H1 (cell line): ENCODE measurements at regions not wholly inside any gene's neighbourhood (a gene's known extent, or its start where the extent isn't known, plus 50 kb on each side); places are given as distances from the start of the nearest gene placed in this dataset.

Experiments used
- CTCF ChIA-PET: fragments of 300-600 bp; sonication (Branson Sonifier 250); formaldehyde crosslinking; loops from one replicate; lab custom pipeline; 2021; ENCODE audit not compliant: partially characterized antibody; lab: Charles Lee
- POLR2A ChIA-PET: fragments of 300-600 bp; sonication (Branson Sonifier 250); formaldehyde crosslinking; loops from one replicate; lab custom pipeline; 2021; ENCODE audit warnings: inconsistent platforms; ENCODE audit not compliant: partially characterized antibody; lab: Charles Lee
- DNase-seq, 2 experiments: peaks; one replicate each; pipeline versions ENCODE4 v3.0.0 to v3.0.0-alpha.2; 2010 to 2022; ENCODE audit warnings: low spot score in 2 of 2, low read depth in 1 of 2, mixed read lengths in 1 of 2
- FAIRE-seq: peaks from 2 replicates; lab custom pipeline; 2011; peaks lifted over from hg19 to GRCh38; lab: Jason Lieb, UNC
- H2AFZ ChIP-seq: 2 replicates; pipeline ENCODE4 v1.8.1; 2012; ENCODE audit warnings: low read length, inconsistent platforms
- H2AK5ac ChIP-seq: 2 replicates; pipeline ENCODE4 v1.6.1; 2013; ENCODE audit warnings: low read depth, low read length
- H2BK120ac ChIP-seq: replicated peaks from 2 replicates; pipeline ENCODE3; 2013; ENCODE audit warnings: low read depth, low read length, inconsistent platforms
- H2BK12ac ChIP-seq: 2 replicates; pipeline ENCODE4 v1.6.1; 2013; ENCODE audit warnings: low read depth, low read length
- H2BK15ac ChIP-seq: 2 replicates; pipeline ENCODE4 v1.6.1; 2013; ENCODE audit warnings: low read length
- H2BK20ac ChIP-seq: 2 replicates; pipeline ENCODE4 v1.6.1; 2013; ENCODE audit warnings: low read length
- H2BK5ac ChIP-seq: 2 replicates; pipeline ENCODE4 v1.6.1; 2013; ENCODE audit warnings: low read depth, low read length
- H3K14ac ChIP-seq: 2 replicates; pipeline ENCODE4 v1.6.1; 2013; ENCODE audit warnings: inconsistent platforms; ENCODE audit not compliant: insufficient read length
- H3K18ac ChIP-seq: 2 replicates; pipeline ENCODE4 v1.6.1; 2013; ENCODE audit warnings: low read length; ENCODE audit errors: extremely low read depth
- H3K23ac ChIP-seq: 2 replicates; pipeline ENCODE4 v1.6.1; 2013; ENCODE audit warnings: inconsistent platforms; ENCODE audit not compliant: insufficient read length
- H3K23me2 ChIP-seq: 2 replicates; pipeline ENCODE4 v1.6.1; 2013; ENCODE audit warnings: low read depth, low read length
- H3K27ac ChIP-seq: 2 replicates; pipeline ENCODE4 v1.6.1; 2011; ENCODE audit warnings: low read depth, low read length, inconsistent platforms
- H3K27me3 ChIP-seq, 4 experiments: replicated peaks in 1 of 4; 1 replicate in 1 of 4; 2 replicates in 3 of 4; pipeline versions ENCODE4 v1.6.1 to v1.8.1; 2011 to 2013; ENCODE audit warnings: low read length in 3 of 4, mild to moderate bottlenecking in 3 of 4, inconsistent platforms in 2 of 4, mixed read lengths in 2 of 4, moderate library complexity in 1 of 4; ENCODE audit not compliant: control insufficient read depth in 3 of 4, insufficient read depth in 3 of 4; ENCODE audit errors: extremely low read depth in 1 of 4
- H3K36me3 ChIP-seq, 4 experiments: 2 replicates each; pipeline versions ENCODE4 v1.6.1 to v1.8.1; 2011 to 2013; ENCODE audit warnings: mild to moderate bottlenecking in 4 of 4, low read length in 3 of 4, moderate library complexity in 2 of 4, control low read depth in 1 of 4, inconsistent platforms in 1 of 4; ENCODE audit not compliant: insufficient read depth in 4 of 4, control insufficient read depth in 2 of 4
- H3K4ac ChIP-seq: replicated peaks from 2 replicates; pipeline ENCODE3; 2013; ENCODE audit warnings: low read length, low read depth, mixed read lengths, inconsistent platforms; ENCODE audit not compliant: insufficient read length
- H3K4me1 ChIP-seq, 4 experiments: replicated peaks in 1 of 4; 1 replicate in 1 of 4; 2 replicates in 3 of 4; pipeline versions ENCODE4 v1.6.1 to v1.8.1; 2011 to 2013; ENCODE audit warnings: low read length in 3 of 4, inconsistent platforms in 2 of 4, mixed read lengths in 1 of 4; ENCODE audit not compliant: insufficient read depth in 4 of 4, control insufficient read depth in 3 of 4
- H3K4me2 ChIP-seq, 2 experiments: 2 replicates each; pipeline versions ENCODE4 v1.6.1 to v1.8.1; 2011 to 2013; ENCODE audit warnings: low read depth in 2 of 2, low read length in 2 of 2, control low read depth in 1 of 2, inconsistent platforms in 1 of 2, mild to moderate bottlenecking in 1 of 2; ENCODE audit not compliant: insufficient read depth in 1 of 2
- H3K4me3 ChIP-seq, 4 experiments: fragments of 200-600, 300-600 bp in 1 of 4; sonication (generic), shearing (Covaris generic), sonication (Bioruptor Twin) in 1 of 4; 2 replicates each; pipeline versions ENCODE4 v1.5.1 to v1.8.1; 2011 to 2016; ENCODE audit warnings: low read length in 4 of 4, low read depth in 3 of 4, control low read depth in 2 of 4, inconsistent platforms in 2 of 4, mild to moderate bottlenecking in 2 of 4, mixed read lengths in 1 of 4, moderate library complexity in 1 of 4; ENCODE audit not compliant: insufficient read depth in 2 of 4; ENCODE audit errors: extremely low read depth in 1 of 4
- H3K56ac ChIP-seq: replicated peaks from 2 replicates; pipeline ENCODE3; 2013; ENCODE audit warnings: low read depth, mild to moderate bottlenecking, mixed read lengths, low read length, inconsistent platforms; ENCODE audit not compliant: insufficient read length
- H3K79me1 ChIP-seq: 2 replicates; pipeline ENCODE4 v1.6.1; 2013; ENCODE audit warnings: low read depth, low read length, control low read depth
- H3K79me2 ChIP-seq, 2 experiments: 2 replicates each; pipeline versions ENCODE4 v1.6.1 to v1.8.1; 2012 to 2013; ENCODE audit warnings: low read length in 2 of 2, mild to moderate bottlenecking in 2 of 2, inconsistent platforms in 1 of 2; ENCODE audit not compliant: insufficient read depth in 2 of 2, control insufficient read depth in 1 of 2
- H3K9ac ChIP-seq, 4 experiments: replicated peaks in 1 of 4; 1 replicate in 1 of 4; 2 replicates in 3 of 4; pipeline versions ENCODE4 v1.6.1 to v1.8.1; 2011 to 2013; ENCODE audit warnings: low read depth in 3 of 4, low read length in 3 of 4, control low read depth in 2 of 4, mild to moderate bottlenecking in 2 of 4, moderate library complexity in 2 of 4, inconsistent platforms in 1 of 4; ENCODE audit errors: extremely low read depth in 1 of 4
- H3K9me3 ChIP-seq, 2 experiments: 2 replicates each; pipeline versions ENCODE4 v1.6.1 to v1.8.1; 2012 to 2013; ENCODE audit warnings: mild to moderate bottlenecking in 2 of 2, moderate library complexity in 2 of 2, control low read depth in 1 of 2, inconsistent platforms in 1 of 2, low read depth in 1 of 2, low read length in 1 of 2, mixed read lengths in 1 of 2; ENCODE audit not compliant: insufficient read depth in 2 of 2
- H4K20me1 ChIP-seq, 2 experiments: replicated peaks in 1 of 2; 2 replicates each; pipeline versions ENCODE3 to v1.8.1; 2011 to 2013; ENCODE audit warnings: inconsistent platforms in 2 of 2, low read length in 2 of 2, mild to moderate bottlenecking in 1 of 2; ENCODE audit not compliant: insufficient read depth in 2 of 2, control insufficient read depth in 1 of 2
- H4K5ac ChIP-seq: 2 replicates; pipeline ENCODE4 v1.6.1; 2013; ENCODE audit warnings: low read length, low read depth, mixed read lengths, inconsistent platforms; ENCODE audit not compliant: insufficient read length
- H4K8ac ChIP-seq: 2 replicates; pipeline ENCODE4 v1.8.0; 2013; ENCODE audit warnings: mild to moderate bottlenecking, moderate library complexity, low read length, inconsistent platforms; ENCODE audit not compliant: insufficient read depth; ENCODE audit errors: extremely low read depth
- H4K91ac ChIP-seq: replicated peaks from 2 replicates; pipeline ENCODE3; 2013; ENCODE audit warnings: low read length, mixed read lengths, inconsistent platforms; ENCODE audit not compliant: insufficient read length
- ASH2L ChIP-seq: fragments of 200-600, 300-600 bp; sonication (generic); IDR thresholded peaks from one replicate; pipeline ENCODE4 v1.7.1; 2017; ENCODE audit warnings: low read length
- EP300 ChIP-seq, 2 experiments: IDR thresholded peaks; 1 replicate in 1 of 2; 2 replicates in 1 of 2; pipeline ENCODE4 v1.6.1; 2011 to 2012; ENCODE audit warnings: low read depth in 2 of 2, low read length in 2 of 2, mild to moderate bottlenecking in 2 of 2, borderline replicate concordance in 1 of 2, inconsistent platforms in 1 of 2, moderate library complexity in 1 of 2
- GABPA ChIP-seq: IDR thresholded peaks from 2 replicates; pipeline ENCODE4 v1.6.1; 2011; ENCODE audit warnings: mild to moderate bottlenecking, low read length, moderate library complexity, borderline replicate concordance; ENCODE audit not compliant: insufficient read depth
- GTF2F1 ChIP-seq: IDR thresholded peaks from 2 replicates; pipeline ENCODE4 v1.6.1; 2012; ENCODE audit warnings: low read depth, low read length, improper control_type of control experiment, borderline replicate concordance
- JUN ChIP-seq: IDR thresholded peaks from 2 replicates; pipeline ENCODE4 v1.6.1; 2011; ENCODE audit warnings: low read depth, mild to moderate bottlenecking, improper control_type of control experiment, low read length
- KDM1A ChIP-seq: fragments of 200-600, 300-600 bp; sonication (generic); IDR thresholded peaks from 2 replicates; pipeline ENCODE4 v1.7.1; 2016; ENCODE audit warnings: mild to moderate bottlenecking, low read length, borderline replicate concordance
- KDM4A ChIP-seq: IDR thresholded peaks from one replicate; pipeline ENCODE4 v1.7.1; 2012; ENCODE audit warnings: low read depth, mild to moderate bottlenecking, moderate library complexity, low read length, inconsistent platforms; ENCODE audit not compliant: severe bottlenecking
- KDM5A ChIP-seq: fragments of 200-600 bp; IDR thresholded peaks from 2 replicates; pipeline ENCODE4 v1.7.1; 2012; ENCODE audit warnings: mild to moderate bottlenecking, low read length, inconsistent platforms, mixed read lengths
- MAFK ChIP-seq: IDR thresholded peaks from 2 replicates; pipeline ENCODE4 v1.6.1; 2012; ENCODE audit warnings: low read depth, mild to moderate bottlenecking, improper control_type of control experiment, low read length
- POLR2AphosphoS5 ChIP-seq: IDR thresholded peaks from 2 replicates; pipeline ENCODE4 v1.6.1; 2011; ENCODE audit warnings: low read depth, low read length
- SAP30 ChIP-seq: fragments of 300-600 bp; sonication (generic); IDR thresholded peaks from 2 replicates; pipeline ENCODE4 v1.7.1; 2012; ENCODE audit warnings: low read length, moderate library complexity, mild to moderate bottlenecking, inconsistent platforms; ENCODE audit not compliant: insufficient read depth, insufficient replicate concordance
- SP4 ChIP-seq: IDR thresholded peaks from 2 replicates; pipeline ENCODE4 v1.6.1; 2012; ENCODE audit warnings: low read length, inconsistent platforms
- SRF ChIP-seq: IDR thresholded peaks from 2 replicates; pipeline ENCODE4 v1.6.1; 2011; ENCODE audit warnings: mild to moderate bottlenecking, low read depth, low read length, moderate library complexity
- TCF12 ChIP-seq: IDR thresholded peaks from 2 replicates; pipeline ENCODE4 v1.6.1; 2011; ENCODE audit warnings: low read depth, mild to moderate bottlenecking, low read length
- TEAD4 ChIP-seq: IDR thresholded peaks from 2 replicates; pipeline ENCODE4 v1.6.1; 2012; ENCODE audit warnings: low read depth, low read length, inconsistent platforms, mixed read lengths
- USF2 ChIP-seq: IDR thresholded peaks from 2 replicates; pipeline ENCODE4 v1.6.1; 2011; ENCODE audit warnings: low read length, improper control_type of control experiment

- Histone ChIP-seq H3K27me3 (no peaks in the 10 kb centered on the region), H2BK120ac (no peak overlapping the region), H3K4me3 (no peak overlapping the region), H2BK20ac (no peak overlapping the region), H2BK12ac (no peak overlapping the region), H2AFZ (no peak overlapping the region), H4K20me1 (no peaks in the 10 kb centered on the region), H3K9ac (no peak overlapping the region), H3K23ac (no peak overlapping the region), H4K8ac (no peak overlapping the region), H2AK5ac (no peak overlapping the region), H2BK15ac (no peak overlapping the region), H3K18ac (no peak overlapping the region), H3K27ac (no peak overlapping the region), H3K4me1 (no peaks in the 10 kb centered on the region), H4K91ac (no peak overlapping the region), H3K4me2 (no peak overlapping the region), H3K56ac (no peak overlapping the region), H2BK5ac (no peak overlapping the region), H3K14ac (no peak overlapping the region), H3K79me1 (no peaks in the 10 kb centered on the region), H3K23me2 (no peaks in the 10 kb centered on the region; the same call in 1 of the 2 replicates), H4K5ac (no peak overlapping the region), H3K4ac (no peak overlapping the region), H3K9me3 (no peaks in the 10 kb centered on the region), H3K36me3 (no peaks in the 10 kb centered on the region), H3K79me2 (no peaks in the 10 kb centered on the region)
- DNase-seq (no peak), FAIRE-seq (no peak)
- POLR2A ChIA-PET, result no interaction called here
- CTCF ChIA-PET, result no interaction called here
- TF ChIP-seq POLR2AphosphoS5, result no peak
- TF ChIP-seq JUN, result no peak
- no peak for TF ChIP-seq ASH2L
- no peak for TF ChIP-seq SRF
- TF ChIP-seq GTF2F1, result no peak
- TF ChIP-seq EP300 (IDR thresholded peaks at IDR 0.05; ENCODE audit: borderline replicate concordance in 1 of 2, low read depth in 2 of 2, low read length in 2 of 2), result no peak
- no peak for TF ChIP-seq KDM1A
- no peak for TF ChIP-seq USF2
- TF ChIP-seq KDM5A, result no peak
- TF ChIP-seq SP4, result no peak
- no peak for TF ChIP-seq TCF12
- no peak for TF ChIP-seq KDM4A
- no peak for TF ChIP-seq GABPA
- TF ChIP-seq SAP30, result no peak
- no peak for TF ChIP-seq TEAD4
- no peak for TF ChIP-seq MAFK
These were observed 128.9 kb downstream of the MAD2L1 start for GRCh38 chr4:119937746-119938145.
